GM18858 (cell line): ENCODE measurements at regions not wholly inside any gene's neighbourhood (a gene's known extent, or its start where the extent isn't known, plus 50 kb on each side); places are given as distances from the start of the nearest gene placed in this dataset.
A peak's percentile ranks its signal among the peaks of the same experiment; 100 is the strongest.

Experiments
- ATAC-seq: cut with Tn5 transposase; IDR thresholded peaks from one replicate; pipeline ENCODE4 v1.9.1; 2021; ENCODE audit not compliant: unreplicated experiment

- no peak for ATAC-seq
These were observed 76.8 kb upstream of the PELI1 start for GRCh38 chr2:64220894-64221617.

- no peak for ATAC-seq
These were observed 77.7 kb upstream of the PELI1 start for GRCh38 chr2:64221935-64222334.

- ATAC-seq: no peak
These were observed 78.1 kb upstream of the PELI1 start for GRCh38 chr2:64222351-64222750.

- no peak for ATAC-seq
These were observed 78.8 kb upstream of the PELI1 start for GRCh38 chr2:64223055-64223454.

- no peak for ATAC-seq
These were observed 81.3 kb upstream of the PELI1 start for GRCh38 chr2:64225491-64225890.

- no peak for ATAC-seq
These were observed 82.4 kb upstream of the PELI1 start for GRCh38 chr2:64226611-64227010.

- no peak for ATAC-seq
These were observed 83.4 kb upstream of the PELI1 start for GRCh38 chr2:64227603-64228125.

GRCh38 chr2:64228126-64228678, 84.0 kb upstream of the PELI1 start:
- ATAC-seq: peak; percentile 94

GRCh38 chr2:64228918-64229317, 84.7 kb upstream of the PELI1 start:
- no peak for ATAC-seq

GRCh38 chr2:64230540-64230939, 86.3 kb upstream of the PELI1 start:
- ATAC-seq: no peak

GRCh38 chr2:64232266-64232665, 88.0 kb upstream of the PELI1 start:
- ATAC-seq: no peak

GRCh38 chr2:64233376-64233922, 89.2 kb upstream of the PELI1 start:
- no peak for ATAC-seq

GRCh38 chr2:64234150-64234549, 89.9 kb upstream of the PELI1 start:
- ATAC-seq: no peak

- no peak for ATAC-seq
These were observed 90.6 kb upstream of the PELI1 start for GRCh38 chr2:64234785-64235184.

- no peak for ATAC-seq
These were observed 93.0 kb upstream of the PELI1 start for GRCh38 chr2:64237266-64237665.

GRCh38 chr2:64238799-64239198, 94.6 kb upstream of the PELI1 start:
- no peak for ATAC-seq

- ATAC-seq: no peak
These were observed 99.1 kb upstream of the PELI1 start for GRCh38 chr2:64243081-64244036.

- no peak for ATAC-seq
These were observed 99.8 kb upstream of the PELI1 start for GRCh38 chr2:64244037-64244416.

- ATAC-seq: no peak
These were observed 101.4 kb upstream of the PELI1 start for GRCh38 chr2:64245631-64246030.

GRCh38 chr2:64246962-64247361, 102.7 kb upstream of the PELI1 start:
- no peak for ATAC-seq

GRCh38 chr2:64249426-64249825, 105.2 kb upstream of the PELI1 start:
- ATAC-seq: no peak
